Activated T-cell treated with anti-CD3 and anti-CD28 coated beads, Interleukin-2, amount 50 U/mL, for 48 hours (primary cell): ENCODE measurements at regions not wholly inside any gene's neighbourhood (a gene's known extent, or its start where the extent isn't known, plus 50 kb on each side); places are given as distances from the start of the nearest gene placed in this dataset.
"Not testable (repeated sequence)": the region's sequence is repeated elsewhere in the genome, so short reads cannot be mapped to it uniquely, and the experiment has no call there.

Experiments used
- DNase-seq, 2 experiments: peaks; one replicate each; pipeline ENCODE4 v3.0.0-alpha.2; 2020

GRCh38 chr5:126677121-126677520 lies 76.4 kb downstream of the PHAX start:
- DNase-seq, result no peak

- DNase-seq, result no peak
Measured at GRCh38 chr5:126680191-126680817, 79.6 kb downstream of the PHAX start.

DNA sequence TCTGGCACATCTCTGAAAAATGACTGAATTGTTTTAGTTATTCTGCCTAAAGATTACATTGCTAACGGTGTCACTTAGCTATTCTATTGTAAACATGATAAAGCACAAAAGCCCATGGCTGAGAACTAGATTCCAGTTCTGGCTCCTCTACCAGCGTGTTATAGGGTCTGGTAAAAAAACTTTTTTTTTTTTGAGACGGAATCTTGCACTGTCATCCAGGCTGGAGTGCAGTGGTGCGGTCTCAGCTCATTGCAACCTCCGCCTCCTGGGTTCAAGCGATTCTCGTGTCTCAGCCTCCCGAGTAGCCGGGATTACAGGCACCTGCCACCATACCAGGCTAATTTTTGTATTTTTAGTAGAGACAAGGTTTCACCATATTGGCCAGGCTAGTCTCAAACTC lies 80.6 kb downstream of the PHAX start:
- DNase-seq, result not testable (repeated sequence)

GRCh38 chr5:126681970-126682369 lies 81.2 kb downstream of the PHAX start:
- no peak for DNase-seq

DNA sequence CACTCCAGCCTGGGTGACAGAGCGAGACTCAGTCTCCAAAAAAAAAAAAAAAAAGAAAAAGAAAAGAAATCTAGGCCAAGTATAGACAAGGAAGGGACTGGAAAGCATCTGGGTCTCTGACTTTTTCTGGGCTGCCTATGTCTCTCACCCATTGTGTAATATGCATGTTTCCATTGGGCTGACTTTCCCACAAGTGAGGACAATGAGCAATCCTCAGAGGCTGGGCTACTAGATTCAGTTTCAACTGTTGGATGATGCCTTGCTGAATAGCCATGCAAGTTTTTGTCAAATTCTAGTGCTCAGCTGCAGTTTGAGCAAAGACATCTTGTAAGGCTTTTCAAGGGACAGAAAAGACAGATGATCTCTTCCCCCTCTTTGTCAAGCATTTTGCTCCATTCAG lies 82.1 kb downstream of the PHAX start:
- no peak for DNase-seq

GRCh38 chr5:126683912-126684311 lies 83.2 kb downstream of the PHAX start:
- no peak for DNase-seq

GRCh38 chr5:126684656-126685442 lies 84.1 kb downstream of the PHAX start:
- DNase-seq, result peak; percentile 83

GRCh38 chr5:126686451-126687126 lies 85.8 kb downstream of the PHAX start:
- DNase-seq, result no peak

- no peak for DNase-seq
Measured at GRCh38 chr5:126692971-126693370, 84.0 kb upstream of the LMNB1 start.

GRCh38 chr5:126693806-126694205 lies 83.1 kb upstream of the LMNB1 start:
- no peak for DNase-seq

DNA sequence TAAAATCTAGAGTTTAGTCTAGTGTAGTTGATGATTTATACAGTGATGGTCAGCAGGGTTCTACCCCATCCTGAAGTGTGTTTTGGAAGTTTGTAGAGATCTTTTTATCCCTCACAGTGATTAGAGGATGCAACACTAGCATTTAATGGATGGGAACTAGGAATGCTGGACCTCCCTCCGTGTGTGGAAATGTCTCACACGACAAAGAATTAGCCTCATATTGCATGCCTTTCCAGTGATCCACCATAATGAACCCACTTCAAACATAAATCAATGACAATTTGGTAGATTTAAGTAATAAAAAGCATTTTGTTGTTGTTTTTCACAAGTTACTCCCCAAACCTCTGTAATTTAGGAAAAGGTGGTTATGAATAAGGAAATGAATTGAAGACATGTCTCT lies 82.5 kb upstream of the LMNB1 start:
- no peak for DNase-seq

DNA sequence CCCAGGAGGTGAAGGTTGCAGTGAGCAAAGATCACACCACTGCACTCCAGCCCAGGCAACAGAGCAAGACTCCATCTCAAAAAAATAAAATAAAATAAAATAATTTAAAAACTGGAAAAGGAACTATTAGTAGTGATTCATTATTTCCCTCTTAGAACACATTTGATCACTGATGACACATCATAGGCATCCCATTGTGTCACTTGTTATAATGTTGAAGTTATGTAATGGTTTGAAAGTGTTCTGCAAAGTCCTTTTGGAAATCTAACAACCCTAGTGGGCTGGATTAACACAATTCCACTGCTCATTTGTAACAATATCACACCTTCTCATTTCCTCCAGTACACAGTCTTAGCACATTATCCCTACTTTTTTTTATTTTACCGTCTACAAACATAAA lies 81.8 kb upstream of the LMNB1 start:
- no peak for DNase-seq

DNA sequence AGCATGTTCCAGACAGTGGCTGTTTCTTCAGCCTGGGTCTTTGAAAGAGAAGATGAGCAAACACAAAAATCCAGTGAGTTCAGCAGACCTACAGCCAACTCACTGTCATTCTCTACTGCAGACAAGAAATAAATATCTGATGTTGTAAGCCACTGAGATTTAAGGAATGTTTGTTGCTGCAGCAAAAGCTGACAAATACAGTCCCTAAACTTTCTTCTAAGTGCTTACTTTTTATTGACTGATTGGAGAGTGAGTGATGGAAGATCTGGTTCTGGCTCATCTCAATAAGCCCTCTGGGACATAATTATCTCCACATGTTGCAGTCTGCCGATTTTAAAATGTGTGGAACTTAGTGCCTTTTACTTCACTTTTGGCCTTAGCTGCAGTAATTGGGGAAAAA lies 69.9 kb upstream of the LMNB1 start:
- DNase-seq, result no peak

DNA sequence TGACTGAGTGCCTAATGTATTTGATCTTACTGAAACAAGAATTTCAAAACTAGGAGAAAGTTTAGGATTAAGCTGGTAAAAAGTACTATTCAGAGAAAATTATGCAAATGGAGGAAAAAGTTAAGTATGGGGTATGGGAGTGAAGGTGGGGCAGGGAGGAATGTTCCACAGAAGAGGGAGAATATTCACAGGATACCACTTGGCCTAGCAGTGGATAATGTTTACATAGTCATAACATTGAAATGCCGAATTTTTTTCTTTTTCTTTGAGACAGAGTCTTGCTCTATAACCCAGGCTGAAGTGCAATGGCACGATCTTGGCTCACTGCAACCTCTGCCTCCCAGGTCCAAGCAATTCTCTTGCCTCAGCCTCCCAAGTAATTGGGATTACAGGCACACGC lies 61.2 kb upstream of the LMNB1 start:
- DNase-seq, result no peak

DNA sequence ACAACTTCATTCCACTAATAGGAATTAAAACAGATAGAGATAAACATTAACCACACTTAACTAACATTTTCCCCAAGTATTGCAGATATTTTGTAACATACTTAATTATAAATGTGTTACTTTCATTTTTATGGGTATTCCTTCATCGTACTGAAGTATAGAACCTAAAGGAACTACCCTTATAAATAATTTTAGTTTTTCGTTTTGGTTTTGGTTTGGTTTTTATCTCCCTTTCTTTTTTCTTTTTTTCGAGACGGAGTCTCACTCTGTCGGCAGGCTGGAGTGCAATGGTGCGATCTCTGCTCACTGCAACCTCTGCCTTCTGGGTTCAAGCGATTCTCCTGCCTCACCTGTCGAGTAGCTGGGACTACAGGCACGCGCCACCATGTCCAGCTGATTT lies 60.1 kb upstream of the LMNB1 start:
- DNase-seq, result no peak

DNA sequence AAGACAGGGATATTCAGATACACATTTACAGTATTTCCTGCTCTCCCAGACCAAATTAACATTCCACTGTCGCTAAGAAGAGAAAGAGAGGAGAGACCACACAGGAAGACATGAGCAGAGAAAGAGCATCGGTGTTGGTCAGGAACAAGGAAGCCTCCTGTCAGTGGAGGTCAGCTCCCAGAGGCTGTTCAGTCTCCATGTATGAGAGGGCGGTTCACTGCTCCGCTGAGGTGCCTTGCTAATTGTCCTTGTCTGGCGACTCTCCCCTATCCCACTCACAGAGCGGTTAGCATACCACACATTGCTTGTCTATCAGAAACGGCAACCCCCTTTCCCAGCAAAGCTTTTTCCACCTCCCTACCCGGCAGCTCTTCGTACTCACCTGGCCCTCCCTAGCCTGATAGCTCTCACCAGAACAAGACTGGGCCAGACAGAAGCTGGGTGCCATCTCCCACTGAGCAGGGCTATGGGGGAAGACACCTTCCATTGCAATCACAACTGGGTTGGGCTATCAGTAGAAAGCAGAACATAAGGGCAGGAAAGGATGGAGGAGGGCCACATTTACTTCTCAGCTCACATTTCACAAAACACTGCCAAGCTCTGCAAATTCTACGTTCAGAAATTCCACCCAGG lies 58.6 kb upstream of the LMNB1 start:
- DNase-seq, result no peak

DNA sequence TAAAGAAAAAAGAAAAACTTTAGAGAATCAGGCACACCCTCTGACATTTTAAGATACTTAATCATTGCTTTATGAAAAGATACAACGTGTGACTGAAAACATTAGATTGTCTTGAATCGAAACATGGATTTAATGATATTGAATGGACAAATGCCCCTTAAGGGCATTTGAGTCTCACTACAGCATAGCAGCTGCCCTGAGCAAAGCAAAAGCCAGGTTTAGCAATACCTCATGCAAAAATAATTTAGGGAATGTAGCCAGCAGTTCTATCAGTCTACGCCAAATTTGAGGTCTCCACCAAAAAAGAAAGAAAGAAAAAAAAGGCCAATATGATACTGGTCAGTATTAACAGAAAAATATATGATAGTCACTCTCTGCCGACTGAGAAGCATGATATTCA lies 56.6 kb upstream of the LMNB1 start:
- no peak for DNase-seq

GRCh38 chr5:126723643-126724042 lies 53.3 kb upstream of the LMNB1 start:
- DNase-seq, result no peak
